HG03565 (cell line): ENCODE measurements at regions not wholly inside any gene's neighbourhood (a gene's known extent, or its start where the extent isn't known, plus 50 kb on each side); places are given as distances from the start of the nearest gene placed in this dataset.

Experiments
- ATAC-seq: cut with Tn5 transposase; IDR thresholded peaks from one replicate; pipeline ENCODE4 v1.9.1; 2021; ENCODE audit warnings: mild to moderate bottlenecking, moderate library complexity; ENCODE audit not compliant: unreplicated experiment

DNA sequence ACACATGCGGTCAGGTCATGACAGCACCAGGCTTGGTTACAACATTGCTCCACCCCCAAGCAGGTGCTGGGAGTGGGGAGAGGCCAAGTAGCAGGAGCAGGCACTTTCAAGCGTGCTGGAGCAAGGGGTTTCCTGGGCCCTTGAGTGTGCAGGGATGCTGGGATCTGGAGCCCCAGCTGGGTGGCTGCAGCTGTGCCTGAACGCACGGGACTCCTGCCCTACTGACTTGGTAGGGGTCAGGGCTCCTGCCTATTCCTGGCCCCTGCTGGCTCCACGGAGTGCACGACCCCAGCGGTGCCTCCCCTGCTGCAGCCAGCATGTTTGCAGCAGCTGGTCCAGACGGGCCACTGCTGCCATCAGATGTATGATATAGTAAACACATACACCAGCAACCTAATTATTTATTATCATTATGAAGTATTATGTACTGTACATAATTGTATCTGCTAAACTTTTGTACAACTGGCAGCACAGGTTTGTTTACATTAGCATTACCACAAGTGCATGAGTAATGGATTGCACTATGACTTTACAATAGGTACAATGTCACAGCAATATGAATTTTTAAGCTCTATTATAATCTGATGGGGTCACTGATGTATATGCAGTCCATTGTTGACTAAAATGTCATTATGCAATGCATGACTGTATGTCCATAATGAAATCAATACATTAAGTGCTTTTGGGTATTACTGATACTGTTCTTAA lies 620.6 kb downstream of the RAPGEF2 start:
- ATAC-seq, result no peak

DNA sequence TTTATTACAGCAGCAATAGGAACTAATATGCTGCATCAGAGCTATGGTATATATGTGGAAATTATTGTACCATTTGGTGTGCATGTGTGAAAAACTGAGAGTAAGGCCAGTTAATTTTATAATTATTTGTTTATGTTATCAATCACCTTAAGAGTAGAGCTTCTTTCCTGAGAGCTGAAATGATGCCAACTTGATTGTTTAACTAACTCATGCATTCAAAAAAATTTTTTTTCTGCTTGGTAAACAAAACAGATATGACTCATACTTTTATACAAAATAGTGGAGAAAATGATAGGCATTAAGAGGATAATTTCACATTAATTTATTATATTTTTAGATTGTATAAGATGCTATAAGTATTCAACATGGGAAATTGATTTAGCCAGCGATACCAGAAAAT lies 622.7 kb downstream of the RAPGEF2 start:
- no peak for ATAC-seq

DNA sequence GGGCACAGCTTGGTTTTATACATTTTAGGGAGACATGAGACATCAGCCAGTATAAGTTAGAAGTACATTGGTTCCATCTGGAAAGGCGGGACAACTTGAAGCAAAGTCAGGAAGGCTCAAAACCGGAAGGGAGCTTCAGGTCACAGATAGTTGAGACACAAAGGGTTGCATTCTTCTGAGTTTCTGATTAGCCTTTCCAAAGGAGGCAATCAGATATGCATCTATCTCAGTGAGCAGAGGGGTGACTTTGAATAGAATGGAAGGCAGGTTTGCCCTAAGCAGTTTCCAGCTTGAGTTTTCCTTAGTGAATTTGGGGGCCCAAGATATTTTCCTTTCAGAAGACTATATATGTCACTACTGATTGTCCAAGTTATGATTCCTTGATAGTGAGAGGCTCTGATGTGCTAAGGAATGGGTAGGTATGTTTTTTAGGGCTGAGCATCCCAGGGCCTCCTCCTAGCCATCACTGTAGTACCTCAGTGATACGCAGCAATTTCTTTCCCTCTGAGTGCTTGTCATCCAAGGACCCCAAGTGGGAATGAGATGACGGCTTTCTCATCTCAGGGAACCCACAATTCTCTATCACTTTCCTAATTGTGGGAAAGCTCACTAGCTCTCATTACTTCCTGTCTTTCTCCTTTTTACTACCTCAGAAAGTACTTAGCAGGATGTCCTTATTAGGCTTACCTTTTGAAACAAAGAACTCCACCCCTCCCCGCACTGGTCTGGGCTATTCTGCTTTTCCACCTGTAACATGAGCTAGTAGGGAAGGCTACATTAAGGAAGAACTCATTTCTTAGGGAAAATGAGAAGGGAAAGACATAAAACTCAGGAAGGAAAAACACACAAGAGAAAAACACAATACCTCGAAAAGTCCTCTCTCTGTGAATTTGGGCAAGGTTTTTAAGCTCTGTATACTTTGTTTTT lies 632.7 kb downstream of the RAPGEF2 start:
- ATAC-seq, result no peak

DNA sequence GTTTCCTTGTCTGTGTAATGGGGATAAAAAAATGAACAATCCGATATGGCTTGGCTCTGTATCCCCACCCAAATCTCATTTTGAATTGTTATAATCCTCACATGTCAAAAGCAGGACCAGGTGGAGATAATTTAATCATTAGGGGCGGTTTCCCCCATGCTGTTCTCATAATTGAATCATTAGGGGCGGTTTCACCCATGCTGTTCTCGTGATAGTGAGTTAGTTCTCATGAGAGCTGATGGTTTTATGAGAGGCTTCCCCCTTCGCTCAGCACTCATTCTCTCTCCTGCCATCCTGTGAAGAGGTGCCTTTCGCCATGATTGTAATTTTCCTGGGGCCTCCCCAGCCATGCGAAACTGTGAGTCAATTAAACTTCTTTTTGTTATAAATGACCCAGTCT lies 633.5 kb downstream of the RAPGEF2 start:
- ATAC-seq, result no peak

DNA sequence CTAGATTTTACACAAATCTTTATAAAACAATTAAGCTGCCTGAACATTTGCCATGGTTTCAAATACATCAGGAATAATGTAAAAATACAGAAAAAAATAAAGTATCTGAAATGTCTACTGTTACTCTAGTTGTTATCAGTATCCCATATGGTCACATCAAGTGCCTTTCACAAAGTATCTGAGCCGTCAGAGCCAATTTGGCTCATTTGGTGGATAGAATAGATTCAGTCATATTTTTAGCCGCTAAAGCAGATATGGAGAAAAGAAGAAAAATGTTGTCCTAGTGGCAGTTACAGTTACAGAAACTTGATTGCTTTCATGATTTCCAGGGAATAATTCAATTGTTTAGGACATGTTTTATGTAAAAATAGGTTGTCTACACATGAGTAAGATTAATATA lies 641.1 kb downstream of the RAPGEF2 start:
- no peak for ATAC-seq

DNA sequence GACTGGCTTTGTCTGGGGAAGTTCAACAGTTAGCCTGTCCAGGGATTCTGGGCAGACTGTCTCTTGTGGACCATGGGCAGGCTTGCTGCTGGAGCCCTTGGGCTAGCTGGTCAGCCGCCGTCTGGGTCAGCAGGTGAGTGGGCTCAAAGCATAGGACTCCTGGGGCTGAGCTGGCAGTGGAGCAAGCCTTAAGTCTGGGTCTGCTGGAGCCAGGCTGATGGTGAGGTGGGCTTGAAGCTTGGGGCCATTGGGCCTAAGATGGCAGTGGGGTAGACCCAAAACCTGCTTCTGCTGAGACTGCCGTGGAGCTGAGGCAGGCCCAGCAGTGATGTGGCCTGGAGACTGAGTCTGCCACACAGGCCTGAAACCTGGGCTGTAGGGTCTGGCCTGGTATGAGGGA lies 645.1 kb downstream of the RAPGEF2 start:
- no peak for ATAC-seq

DNA sequence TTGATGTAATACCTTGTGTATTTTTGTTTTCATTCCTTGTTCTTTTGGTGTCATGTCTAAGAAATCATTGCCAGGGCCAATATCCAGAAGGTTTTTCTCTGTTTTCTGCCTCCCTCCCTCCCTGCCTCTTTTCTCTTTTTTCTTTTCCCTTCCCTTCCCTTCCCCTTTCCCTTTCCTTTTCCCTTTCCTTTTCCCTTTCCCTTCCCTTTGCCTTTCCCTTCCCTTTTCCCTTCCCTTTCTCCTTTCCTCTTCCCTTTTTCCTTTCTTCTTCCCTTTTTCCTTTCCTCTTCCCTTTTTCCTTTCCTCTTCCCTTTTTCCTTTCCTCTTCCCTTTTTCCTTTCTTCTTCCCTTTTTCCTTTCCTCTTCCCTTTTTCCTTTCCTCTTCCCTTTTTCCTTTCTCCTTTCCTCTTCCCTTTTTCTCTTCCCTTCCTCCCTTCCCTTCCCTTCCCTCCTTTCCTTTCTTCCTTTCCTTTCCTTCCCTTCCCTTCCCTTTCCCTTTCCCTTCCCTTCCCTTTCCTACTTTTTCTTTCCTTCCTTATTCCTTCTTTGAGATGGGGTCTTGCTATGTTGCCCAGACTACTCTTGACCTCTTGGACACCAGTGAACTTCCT lies 646.1 kb downstream of the RAPGEF2 start:
- no peak for ATAC-seq

DNA sequence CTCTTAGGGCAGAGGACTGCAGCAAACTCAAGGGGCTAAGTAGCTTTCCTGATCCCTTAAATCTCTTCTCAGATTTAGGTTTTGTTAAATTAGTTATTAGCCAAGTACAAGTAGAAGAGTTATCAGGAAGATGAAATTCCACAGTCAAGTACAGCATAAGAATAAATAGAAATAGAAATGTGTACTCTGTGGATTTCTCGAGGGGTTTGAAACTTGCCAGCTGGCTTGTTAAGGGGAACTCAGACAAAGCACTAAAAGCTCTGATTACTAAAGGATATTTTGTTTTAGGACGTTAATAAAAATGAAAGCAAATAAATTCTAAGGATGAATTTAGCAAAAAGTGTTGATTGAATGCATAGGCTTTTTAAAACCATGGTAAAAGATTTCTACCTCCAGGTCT lies 654.6 kb downstream of the RAPGEF2 start:
- ATAC-seq, result no peak

DNA sequence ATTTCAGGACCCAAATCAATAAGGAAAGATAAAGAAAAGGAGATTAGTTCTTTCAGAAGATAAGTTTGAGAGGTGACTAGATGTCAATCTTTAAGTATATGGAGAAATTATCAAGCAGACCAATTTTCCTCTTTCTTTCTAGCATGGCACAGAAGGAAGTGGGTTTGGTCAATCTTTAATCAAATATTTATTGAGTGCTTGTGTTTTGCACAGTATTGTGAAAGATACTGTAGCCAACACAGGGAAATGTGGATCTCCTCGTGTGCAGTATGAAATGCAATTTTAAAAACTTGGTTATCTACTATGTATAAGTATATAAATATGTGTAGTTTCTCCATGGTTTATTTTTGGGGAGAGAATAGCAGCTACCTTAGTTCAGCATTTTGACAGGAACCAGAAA lies 655.2 kb downstream of the RAPGEF2 start:
- no peak for ATAC-seq

DNA sequence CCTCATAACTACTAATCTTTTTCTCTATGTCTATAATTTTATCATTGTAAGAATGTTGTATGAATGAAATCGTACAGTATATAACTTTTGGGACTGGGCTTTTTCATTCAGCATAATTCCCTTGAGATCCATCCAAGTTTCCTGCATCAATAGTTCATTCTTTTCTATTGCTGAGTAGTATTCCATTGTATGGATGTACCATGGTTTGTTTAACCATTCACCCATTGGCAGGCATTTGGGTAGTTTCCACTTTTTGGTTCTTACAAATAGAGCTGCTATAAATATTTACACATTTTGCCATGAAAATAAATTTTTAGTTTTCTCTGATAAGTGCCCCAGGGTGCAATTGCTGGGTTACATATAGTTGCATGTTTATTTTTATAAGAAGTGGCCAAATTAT lies 659.8 kb downstream of the RAPGEF2 start:
- ATAC-seq, result no peak

DNA sequence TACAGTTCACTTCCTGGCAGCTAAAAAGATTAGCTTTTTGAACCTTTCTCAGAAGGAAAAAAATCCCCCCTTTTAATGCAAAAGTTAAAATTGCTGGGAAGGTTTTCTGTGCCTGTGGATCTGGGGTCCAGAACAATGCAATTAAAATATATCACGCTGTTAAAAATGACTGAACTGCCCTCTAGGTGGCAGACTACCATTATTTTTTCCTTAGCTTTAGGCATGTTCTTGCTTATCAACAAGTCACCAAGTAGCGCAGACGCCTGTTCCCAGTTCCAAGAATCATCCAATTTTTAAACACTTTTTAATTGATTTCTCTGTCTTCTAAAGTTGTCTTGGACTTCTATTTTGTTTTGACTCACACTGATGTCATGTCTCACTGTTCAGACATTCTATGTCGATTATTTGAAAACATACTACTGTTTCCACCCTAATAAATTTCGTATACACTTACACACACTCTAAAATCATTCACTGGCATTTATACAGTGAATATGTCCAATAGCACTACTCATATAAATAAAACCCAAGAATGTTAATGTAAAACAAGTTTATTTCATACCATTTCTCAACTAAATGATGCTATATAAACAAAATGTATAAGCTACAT lies 661.6 kb downstream of the RAPGEF2 start:
- ATAC-seq, result peak; percentile 87

DNA sequence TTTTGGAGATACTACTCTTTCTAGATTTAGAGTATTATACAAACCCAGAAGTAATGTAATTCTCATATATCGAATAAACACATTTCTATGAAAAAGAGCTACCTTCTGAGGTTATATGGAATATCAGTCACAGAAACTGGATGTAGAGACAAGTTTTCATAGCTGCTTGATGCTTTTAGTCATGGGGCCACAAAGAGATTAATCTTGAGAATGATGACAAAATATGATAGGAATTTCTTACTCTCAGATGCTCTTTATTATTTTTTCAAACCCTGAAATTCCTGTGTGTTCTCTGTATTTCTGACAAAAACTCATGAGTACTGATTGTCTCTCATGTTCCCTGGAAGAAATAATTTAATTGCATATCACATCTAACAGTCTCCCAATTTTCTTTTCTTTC lies 662.5 kb downstream of the RAPGEF2 start:
- ATAC-seq, result no peak

DNA sequence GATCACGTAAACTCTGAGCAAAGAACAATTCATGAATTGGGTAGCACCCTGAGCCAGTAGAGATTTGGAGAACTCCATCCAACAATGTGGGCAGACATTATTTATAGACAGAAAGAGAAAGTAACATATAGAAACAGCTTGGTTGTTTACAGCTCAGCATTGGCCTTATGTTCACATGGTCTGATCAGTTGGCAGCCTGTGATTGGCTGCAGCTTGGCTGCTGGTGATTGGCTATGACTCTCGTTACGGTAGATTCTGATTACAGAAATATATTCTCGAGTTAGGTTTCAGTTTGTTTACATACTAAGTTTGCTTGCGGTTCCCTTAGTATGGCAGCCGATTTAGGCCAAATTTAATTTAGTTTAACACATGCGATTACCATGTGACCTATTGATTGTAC lies 663.4 kb downstream of the RAPGEF2 start:
- no peak for ATAC-seq

DNA sequence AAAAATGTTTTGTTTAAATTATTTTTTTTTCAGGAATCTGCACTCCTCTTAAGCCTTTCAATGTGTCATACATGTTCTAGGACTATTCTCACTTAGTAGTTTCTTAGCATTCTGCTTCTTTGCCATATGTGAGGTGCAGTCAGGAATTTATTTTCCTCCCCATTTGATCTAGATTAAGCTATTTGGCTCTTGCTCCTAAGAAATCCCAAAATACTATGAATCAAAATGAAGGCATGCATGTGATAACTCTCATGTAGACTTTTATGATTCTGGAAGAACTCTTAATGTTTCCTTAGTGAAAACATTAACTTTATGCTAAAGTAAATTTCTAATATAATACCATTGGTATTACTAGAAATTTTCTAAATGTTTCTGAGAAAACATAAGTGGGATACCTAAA lies 664.5 kb downstream of the RAPGEF2 start:
- no peak for ATAC-seq

DNA sequence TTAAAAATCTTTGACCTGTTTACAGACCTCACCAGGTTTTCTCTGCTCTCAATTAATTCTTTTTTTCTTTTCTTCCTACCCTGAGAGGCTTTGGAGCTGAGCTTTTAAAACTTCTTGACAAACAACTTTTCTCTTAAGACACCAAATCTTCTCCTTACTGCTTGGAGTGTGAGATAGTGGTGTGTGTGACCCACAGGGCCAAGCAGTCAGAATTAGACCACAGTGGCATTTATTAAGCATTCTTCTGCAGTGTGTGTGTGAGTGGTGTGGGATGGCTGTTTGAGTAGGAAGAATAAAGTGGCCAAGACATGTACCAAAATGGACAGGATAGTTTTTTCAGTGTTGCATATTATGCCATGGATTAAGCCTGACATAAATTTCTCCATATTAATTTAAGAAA lies 665.1 kb downstream of the RAPGEF2 start:
- ATAC-seq, result no peak

DNA sequence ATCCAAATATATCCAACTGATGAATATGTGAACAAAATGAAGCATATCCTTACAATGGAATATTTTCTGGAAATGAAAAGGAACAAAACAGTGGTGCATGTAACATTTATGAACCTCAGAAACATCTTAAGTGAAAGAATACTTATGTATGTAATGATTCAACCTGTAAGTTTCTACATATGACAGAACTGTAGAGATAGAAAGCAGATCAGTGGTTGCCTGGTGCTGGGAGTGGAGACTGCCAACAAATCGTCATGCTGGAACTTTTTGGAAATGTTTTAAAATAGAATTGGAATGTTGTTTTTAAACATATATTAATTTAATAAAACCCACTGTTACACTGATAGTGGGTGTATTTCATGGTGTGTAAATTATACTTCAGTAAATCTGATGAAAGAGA lies 667.5 kb downstream of the RAPGEF2 start:
- ATAC-seq, result no peak

DNA sequence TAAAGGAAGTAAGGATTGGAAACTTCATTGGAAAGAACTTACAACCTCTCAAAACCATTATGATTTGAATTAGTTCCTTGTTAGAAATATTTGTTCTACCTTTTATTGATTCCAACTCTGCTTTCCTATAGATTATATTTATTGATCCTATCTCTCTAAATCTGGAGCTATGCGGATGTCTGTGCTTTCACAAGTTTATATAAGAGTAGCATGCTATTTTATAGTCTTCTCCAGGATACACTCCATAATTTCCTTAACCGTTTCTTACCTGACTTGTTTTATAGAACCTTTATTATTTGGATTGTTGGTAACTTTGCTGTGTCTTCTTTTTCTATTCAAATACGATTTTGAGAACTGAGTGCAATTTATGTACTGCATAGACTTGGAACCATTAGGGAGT lies 668.1 kb downstream of the RAPGEF2 start:
- no peak for ATAC-seq

DNA sequence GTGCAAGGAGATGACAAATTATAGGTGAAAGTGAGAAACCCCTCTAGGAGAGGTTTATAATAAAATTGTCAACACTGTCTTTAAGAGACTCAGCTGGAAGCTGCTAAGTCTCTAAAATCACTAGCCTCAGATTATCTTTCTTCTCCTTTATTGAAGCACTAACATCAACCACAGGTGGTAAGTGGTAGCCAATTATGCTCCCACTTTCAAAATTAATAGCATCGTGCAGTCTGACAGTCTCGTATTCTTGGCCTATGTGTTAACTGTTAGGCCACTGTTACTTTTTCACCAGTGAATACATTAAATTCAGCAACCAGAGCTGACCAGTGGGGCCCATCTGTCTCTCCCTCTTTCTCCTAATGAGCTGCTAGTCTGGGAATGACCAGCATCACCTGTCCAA lies 674.1 kb downstream of the RAPGEF2 start:
- ATAC-seq, result no peak

DNA sequence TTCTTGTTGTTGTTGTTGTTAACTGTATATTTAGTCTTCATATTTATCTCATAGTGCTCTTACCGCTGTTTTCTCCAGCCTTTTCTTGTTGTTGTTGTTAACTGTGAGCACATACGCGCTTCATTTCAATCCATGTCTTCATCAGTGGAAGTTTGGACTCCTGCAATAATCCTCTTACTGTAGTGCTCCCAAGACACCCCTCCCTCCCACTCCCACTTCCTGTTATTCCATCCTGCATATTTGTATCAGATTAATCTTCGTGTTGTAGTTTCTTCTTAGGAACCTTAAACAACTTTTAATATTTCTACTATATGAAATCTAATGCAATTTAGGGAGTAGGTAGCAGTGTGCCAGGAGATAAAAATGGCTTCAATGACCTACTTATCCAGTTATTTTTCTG lies 674.8 kb downstream of the RAPGEF2 start:
- no peak for ATAC-seq

DNA sequence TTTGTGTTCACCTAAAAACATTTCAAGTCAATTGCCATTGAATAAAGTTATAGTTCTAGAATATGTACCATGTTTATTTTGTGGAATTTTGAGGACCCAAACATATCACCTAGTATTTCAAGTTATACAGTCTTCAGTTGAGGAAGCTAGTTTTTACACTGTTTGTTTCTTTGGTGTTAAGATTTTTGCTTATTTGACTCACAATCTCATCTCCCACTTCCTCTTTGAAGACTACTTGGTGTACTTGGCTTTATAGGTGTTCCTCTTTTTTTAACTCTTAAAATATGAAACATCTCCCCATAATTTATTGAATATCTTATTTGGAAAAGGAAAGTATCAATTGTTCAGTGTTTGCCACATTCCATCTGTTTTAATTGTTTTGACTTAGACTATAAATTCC lies 675.4 kb downstream of the RAPGEF2 start:
- ATAC-seq, result no peak

DNA sequence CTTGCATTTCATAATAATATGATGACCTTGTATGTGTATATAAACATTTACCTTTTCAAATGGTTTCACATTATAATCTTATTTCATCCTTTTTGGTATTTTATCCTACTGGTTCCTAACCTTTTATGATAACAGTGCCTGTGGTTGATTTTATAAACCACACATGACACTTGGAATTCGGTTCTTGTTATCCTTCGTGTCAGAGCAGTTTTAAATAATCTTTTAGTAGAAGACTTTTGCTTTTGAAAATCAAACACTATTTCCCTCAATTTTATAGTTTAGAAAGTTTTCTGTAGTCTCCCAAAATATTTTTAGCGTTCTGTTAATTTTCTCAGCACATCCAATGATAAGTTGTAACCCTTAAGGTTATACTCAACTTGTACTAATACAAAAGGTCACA lies 676.8 kb downstream of the RAPGEF2 start:
- ATAC-seq, result no peak
